ENCODE measurements at regions not wholly inside any gene's neighbourhood (a gene's known extent, or its start where the extent isn't known, plus 50 kb on each side); places are given as distances from the start of the nearest gene placed in this dataset.

- TF ChIP-seq NR2C2 (CRISPR knock-in tag; IDR thresholded peaks at IDR 0.05) (no peak), NFYB (CRISPR knock-in tag; conservative IDR thresholded peaks at IDR 0.05; ENCODE audit: low read depth) (no peak), TP53 (CRISPR knock-in tag; IDR thresholded peaks at IDR 0.05) (no peak), JUN (CRISPR knock-in tag; IDR thresholded peaks at IDR 0.05) (no peak), AFF4 (CRISPR knock-in tag; IDR thresholded peaks at IDR 0.05; ENCODE audit: borderline replicate concordance) (no peak), ZBTB43 (CRISPR knock-in tag; IDR thresholded peaks at IDR 0.05) (no peak), ZNF423 (CRISPR knock-in tag; IDR thresholded peaks at IDR 0.05) (no peak), CDX4 (CRISPR knock-in tag; IDR thresholded peaks at IDR 0.05; ENCODE audit: borderline replicate concordance) (no peak), FOXP1 (CRISPR knock-in tag; IDR thresholded peaks at IDR 0.05; ENCODE audit: borderline replicate concordance) (no peak)
Measured at GRCh38 chr19:28577233-28577632, 635.7 kb downstream of the UQCRFS1 start (continued).

GRCh38 chr19:28575816-28576215 is 637.1 kb downstream of the UQCRFS1 start:
- Mint-ChIP-seq H3K4me3 (no peak overlapping the region), H3K9me3 (peaks cover 4% of the 10 kb centered on the region; the same call in 1 of the 2 replicates), H3K27ac (no peak overlapping the region), H3K4me1 (peaks cover 33% of the 10 kb centered on the region), H3K27me3 (ENCODE audit: low read depth) (no peaks in the 10 kb centered on the region; the same call in 1 of the 2 replicates), H3K36me3 (peaks cover 6% of the 10 kb centered on the region; the same call in 1 of the 2 replicates)
- ChIA-PET CTCF (no interaction called here), POLR2A (no interaction called here)
- DNase-seq (ENCODE audit: low spot score) (no peak), ATAC-seq (no peak)
- TF ChIP-seq ARID4B (CRISPR knock-in tag; IDR thresholded peaks at IDR 0.05; ENCODE audit: borderline replicate concordance) (no peak), ATF2 (CRISPR knock-in tag; IDR thresholded peaks at IDR 0.05; ENCODE audit: borderline replicate concordance, low read depth) (no peak), ATF6 (CRISPR knock-in tag; IDR thresholded peaks at IDR 0.05) (no peak), NR1H2 (CRISPR knock-in tag; IDR thresholded peaks at IDR 0.05) (no peak), ETV6 (CRISPR knock-in tag; IDR thresholded peaks at IDR 0.05) (no peak), PRRX2 (CRISPR knock-in tag; IDR thresholded peaks at IDR 0.05) (no peak), HMGXB4 (CRISPR knock-in tag; IDR thresholded peaks at IDR 0.05) (no peak), AR (CRISPR knock-in tag; IDR thresholded peaks at IDR 0.05) (no peak), CREB1 (CRISPR knock-in tag; IDR thresholded peaks at IDR 0.05) (no peak)

Data from WTC11 (cell line).